ENCODE measurements at regions not wholly inside any gene's neighbourhood (a gene's known extent, or its start where the extent isn't known, plus 50 kb on each side); places are given as distances from the start of the nearest gene placed in this dataset.

- FAIRE-seq (no peak), DNase-seq (ENCODE audit: insufficient read length, low spot score) (no peak)
- TF ChIP-seq CTCF (IDR thresholded peaks at IDR 0.05; ENCODE audit: insufficient read depth, missing control alignments), result no peak
Measured at GRCh38 chr16:86730597-86730996, 152.2 kb downstream of the FOXL1 start.

GRCh38 chr16:86732621-86733295 lies 154.4 kb downstream of the FOXL1 start:
- FAIRE-seq (no peak), DNase-seq (ENCODE audit: insufficient read length, low spot score) (no peak)
- no peak for TF ChIP-seq CTCF (IDR thresholded peaks at IDR 0.05; ENCODE audit: insufficient read depth, missing control alignments)

GRCh38 chr16:86733546-86734254 lies 155.4 kb downstream of the FOXL1 start:
- TF ChIP-seq CTCF (IDR thresholded peaks at IDR 0.05; ENCODE audit: insufficient read depth, missing control alignments), result no peak
- FAIRE-seq (no peak), DNase-seq (ENCODE audit: insufficient read length, low spot score) (no peak)

GRCh38 chr16:86734543-86735460 lies 156.5 kb downstream of the FOXL1 start:
- FAIRE-seq (no peak), DNase-seq (ENCODE audit: insufficient read length, low spot score) (no peak)
- TF ChIP-seq CTCF (IDR thresholded peaks at IDR 0.05; ENCODE audit: insufficient read depth, missing control alignments), result no peak

- FAIRE-seq, result no peak
Measured at GRCh38 chr16:86735727-86736126, 157.4 kb downstream of the FOXL1 start.

GRCh38 chr16:86736502-86736901 lies 158.2 kb downstream of the FOXL1 start:
- FAIRE-seq (no peak), DNase-seq (ENCODE audit: insufficient read length, low spot score) (no peak)
- TF ChIP-seq CTCF (IDR thresholded peaks at IDR 0.05; ENCODE audit: insufficient read depth, missing control alignments), result no peak

More at GRCh38 chr16:86735727-86736126, 157.4 kb downstream of the FOXL1 start:
- DNase-seq (ENCODE audit: insufficient read length, low spot score), result no peak
- no peak for TF ChIP-seq CTCF (IDR thresholded peaks at IDR 0.05; ENCODE audit: insufficient read depth, missing control alignments)

Data from D721Med (cell line).